WTC11 (cell line): ENCODE measurements at regions not wholly inside any gene's neighbourhood (a gene's known extent, or its start where the extent isn't known, plus 50 kb on each side); places are given as distances from the start of the nearest gene placed in this dataset.

ENCODE experiments used
- ATF2 ChIP-seq: sonication (generic); formaldehyde crosslinking; IDR thresholded peaks from 2 replicates; pipeline ENCODE4 v1.8.1; 2022; ENCODE audit warnings: low read depth, missing genetic modification reagents, borderline replicate concordance
- CREM ChIP-seq: sonication (generic); formaldehyde crosslinking; IDR thresholded peaks from 2 replicates; pipeline ENCODE4 v1.8.1; 2022; ENCODE audit warnings: mild to moderate bottlenecking, missing genetic modification reagents, moderate library complexity
- CTCF ChIP-seq: fragments of 200-600 bp; IDR thresholded peaks from 2 replicates; pipeline ENCODE4 v1.8.0; 2022; ENCODE audit warnings: antibody characterized with exemption
- FOXP1 ChIP-seq: sonication (generic); formaldehyde crosslinking; IDR thresholded peaks from 2 replicates; pipeline ENCODE4 v1.8.0; 2022; ENCODE audit warnings: missing genetic modification reagents, mild to moderate bottlenecking, moderate library complexity, borderline replicate concordance
- MLX ChIP-seq: sonication (generic); formaldehyde crosslinking; IDR thresholded peaks from 2 replicates; pipeline ENCODE4 v1.8.1; 2023; ENCODE audit warnings: mild to moderate bottlenecking, missing genetic modification reagents, moderate library complexity
- MXD4 ChIP-seq: fragments of 250-450 bp; sonication (Bioruptor Pico); IDR thresholded peaks from 2 replicates; pipeline ENCODE4 v1.8.0; 2021; ENCODE audit warnings: mild to moderate bottlenecking, moderate library complexity, borderline replicate concordance
- NR2C2 ChIP-seq: sonication (generic); formaldehyde crosslinking; IDR thresholded peaks from 2 replicates; pipeline ENCODE4 v1.8.0; 2022; ENCODE audit warnings: mild to moderate bottlenecking, missing genetic modification reagents
- PREB ChIP-seq: sonication (generic); formaldehyde crosslinking; IDR thresholded peaks from 2 replicates; pipeline ENCODE4 v1.8.1; 2022; ENCODE audit warnings: mild to moderate bottlenecking, missing genetic modification reagents, moderate library complexity, borderline replicate concordance
- PRRX2 ChIP-seq: fragments of 250-450 bp; sonication (Bioruptor Pico); IDR thresholded peaks from 2 replicates; pipeline ENCODE4 v1.8.0; 2021; ENCODE audit warnings: mild to moderate bottlenecking
- RELA ChIP-seq: sonication (generic); formaldehyde crosslinking; IDR thresholded peaks from 2 replicates; pipeline ENCODE4 v1.8.1; 2022; ENCODE audit warnings: missing genetic modification reagents, mild to moderate bottlenecking, borderline replicate concordance
- SMAD4 ChIP-seq: sonication (generic); formaldehyde crosslinking; IDR thresholded peaks from 2 replicates; pipeline ENCODE4 v1.8.0; 2022; ENCODE audit warnings: mild to moderate bottlenecking, missing genetic modification reagents
- ZNF232 ChIP-seq: sonication (generic); formaldehyde crosslinking; IDR thresholded peaks from 2 replicates; pipeline ENCODE4 v1.8.0; 2022; ENCODE audit warnings: mild to moderate bottlenecking, missing genetic modification reagents

- no peak for TF ChIP-seq CTCF
- no peak for TF ChIP-seq CREM (CRISPR knock-in tag)
- TF ChIP-seq MLX (CRISPR knock-in tag) = no peak
- no peak for TF ChIP-seq MXD4
- no peak for TF ChIP-seq PRRX2
- no peak for TF ChIP-seq NR2C2 (CRISPR knock-in tag)
- TF ChIP-seq PREB (CRISPR knock-in tag) = no peak
- TF ChIP-seq RELA (CRISPR knock-in tag) = no peak
- TF ChIP-seq SMAD4 (CRISPR knock-in tag) = no peak
- no peak for TF ChIP-seq FOXP1
- no peak for TF ChIP-seq ATF2 (CRISPR knock-in tag)
- TF ChIP-seq ZNF232 (CRISPR knock-in tag) = no peak
These were observed 81.0 kb upstream of the SLC7A1 start for GRCh38 chr13:29676535-29676934.
